GM12878 (cell line): ENCODE measurements at regions not wholly inside any gene's neighbourhood (a gene's known extent, or its start where the extent isn't known, plus 50 kb on each side); places are given as distances from the start of the nearest gene placed in this dataset.

Experiments used
- BCL11A ChIP-seq: IDR thresholded peaks from 2 replicates; pipeline ENCODE4 v1.6.1; 2011; ENCODE audit warnings: low read depth, low read length
- CBX5 ChIP-seq: sonication (generic); IDR thresholded peaks from 2 replicates; pipeline ENCODE4 v1.6.1; 2016; ENCODE audit warnings: low read depth, moderate library complexity, mild to moderate bottlenecking, inconsistent platforms
- NFYB ChIP-seq: IDR thresholded peaks from 2 replicates; pipeline ENCODE4 v1.6.1; 2011; ENCODE audit warnings: low read depth, mild to moderate bottlenecking, low read length, improper control_type of control experiment, moderate library complexity; ENCODE audit not compliant: insufficient read depth
- RUNX3 ChIP-seq: IDR thresholded peaks from 2 replicates; pipeline ENCODE4 v1.6.1; 2012; ENCODE audit warnings: low read length, inconsistent platforms
- SMAD5 ChIP-seq: IDR thresholded peaks from 2 replicates; pipeline ENCODE4 v1.6.1; 2016; ENCODE audit warnings: antibody characterized with exemption, low read depth
- SMARCA5 ChIP-seq: fragments of 450-650 bp; IDR thresholded peaks from 2 replicates; pipeline ENCODE4 v1.6.1; 2017; ENCODE audit warnings: mild to moderate bottlenecking
- SPI1 ChIP-seq: IDR thresholded peaks from 2 replicates; pipeline ENCODE4 v1.6.1; 2011; ENCODE audit warnings: low read depth, mild to moderate bottlenecking, low read length, moderate library complexity, borderline replicate concordance; ENCODE audit not compliant: insufficient read depth
- ZNF622 ChIP-seq: fragments of 450-650 bp; IDR thresholded peaks from 2 replicates; pipeline ENCODE4 v1.6.1; 2017; ENCODE audit warnings: mild to moderate bottlenecking, inconsistent platforms
- TF ChIP-seq, protein P1 (sequence below): IDR thresholded peaks from 2 replicates; pipeline ENCODE4 v1.6.1; 2012; ENCODE audit warnings: improper control_type of control experiment, low read depth, low read length; ENCODE audit not compliant: insufficient replicate concordance
- TF ChIP-seq, protein P2 (sequence below): fragments of 450-650 bp; formaldehyde crosslinking; IDR thresholded peaks from 2 replicates; pipeline ENCODE4 v1.4.0; 2022; ENCODE audit warnings: mild to moderate bottlenecking, moderate library complexity
- TF ChIP-seq, protein P3 (sequence below): fragments of 450-650 bp; IDR thresholded peaks from 2 replicates; pipeline ENCODE4 v1.6.1; 2018; ENCODE audit warnings: borderline replicate concordance, mild to moderate bottlenecking; ENCODE audit not compliant: partially characterized antibody
- TF ChIP-seq, protein P4 (sequence below): fragments of 450-650 bp; formaldehyde crosslinking; IDR thresholded peaks from 2 replicates; pipeline ENCODE4 v1.5.0; 2022; ENCODE audit warnings: mild to moderate bottlenecking, missing genetic modification characterization
- TF ChIP-seq, protein P5 (sequence below): fragments of 450-650 bp; IDR thresholded peaks from 2 replicates; pipeline ENCODE4 v1.6.1; 2017; ENCODE audit warnings: mild to moderate bottlenecking, low read depth, inconsistent platforms; ENCODE audit not compliant: poor library complexity, severe bottlenecking

DNA sequence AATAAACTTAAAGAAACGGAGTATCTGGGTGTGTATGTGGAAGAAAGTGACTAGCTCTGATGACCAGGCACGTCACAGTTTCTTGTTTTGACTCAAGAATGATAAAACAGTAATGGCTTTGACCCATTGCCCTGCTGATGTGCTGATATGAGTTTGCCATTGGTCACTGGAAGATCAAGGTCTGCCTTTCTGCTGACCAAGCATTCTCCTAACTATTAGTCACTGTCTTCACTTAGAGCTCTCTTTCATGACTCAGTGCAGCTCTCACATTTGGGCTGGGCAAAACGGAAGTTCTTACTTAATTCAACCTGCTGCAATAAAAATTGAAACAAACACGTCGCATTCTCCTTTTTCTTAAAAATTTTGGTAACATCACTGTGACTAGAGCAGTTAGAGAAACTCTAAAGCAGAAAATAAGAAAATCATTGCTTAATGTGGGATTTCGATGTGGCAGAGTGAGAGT, 366.7 kb downstream of the BTG1 start (continued):
- TF ChIP-seq, protein P1, sequence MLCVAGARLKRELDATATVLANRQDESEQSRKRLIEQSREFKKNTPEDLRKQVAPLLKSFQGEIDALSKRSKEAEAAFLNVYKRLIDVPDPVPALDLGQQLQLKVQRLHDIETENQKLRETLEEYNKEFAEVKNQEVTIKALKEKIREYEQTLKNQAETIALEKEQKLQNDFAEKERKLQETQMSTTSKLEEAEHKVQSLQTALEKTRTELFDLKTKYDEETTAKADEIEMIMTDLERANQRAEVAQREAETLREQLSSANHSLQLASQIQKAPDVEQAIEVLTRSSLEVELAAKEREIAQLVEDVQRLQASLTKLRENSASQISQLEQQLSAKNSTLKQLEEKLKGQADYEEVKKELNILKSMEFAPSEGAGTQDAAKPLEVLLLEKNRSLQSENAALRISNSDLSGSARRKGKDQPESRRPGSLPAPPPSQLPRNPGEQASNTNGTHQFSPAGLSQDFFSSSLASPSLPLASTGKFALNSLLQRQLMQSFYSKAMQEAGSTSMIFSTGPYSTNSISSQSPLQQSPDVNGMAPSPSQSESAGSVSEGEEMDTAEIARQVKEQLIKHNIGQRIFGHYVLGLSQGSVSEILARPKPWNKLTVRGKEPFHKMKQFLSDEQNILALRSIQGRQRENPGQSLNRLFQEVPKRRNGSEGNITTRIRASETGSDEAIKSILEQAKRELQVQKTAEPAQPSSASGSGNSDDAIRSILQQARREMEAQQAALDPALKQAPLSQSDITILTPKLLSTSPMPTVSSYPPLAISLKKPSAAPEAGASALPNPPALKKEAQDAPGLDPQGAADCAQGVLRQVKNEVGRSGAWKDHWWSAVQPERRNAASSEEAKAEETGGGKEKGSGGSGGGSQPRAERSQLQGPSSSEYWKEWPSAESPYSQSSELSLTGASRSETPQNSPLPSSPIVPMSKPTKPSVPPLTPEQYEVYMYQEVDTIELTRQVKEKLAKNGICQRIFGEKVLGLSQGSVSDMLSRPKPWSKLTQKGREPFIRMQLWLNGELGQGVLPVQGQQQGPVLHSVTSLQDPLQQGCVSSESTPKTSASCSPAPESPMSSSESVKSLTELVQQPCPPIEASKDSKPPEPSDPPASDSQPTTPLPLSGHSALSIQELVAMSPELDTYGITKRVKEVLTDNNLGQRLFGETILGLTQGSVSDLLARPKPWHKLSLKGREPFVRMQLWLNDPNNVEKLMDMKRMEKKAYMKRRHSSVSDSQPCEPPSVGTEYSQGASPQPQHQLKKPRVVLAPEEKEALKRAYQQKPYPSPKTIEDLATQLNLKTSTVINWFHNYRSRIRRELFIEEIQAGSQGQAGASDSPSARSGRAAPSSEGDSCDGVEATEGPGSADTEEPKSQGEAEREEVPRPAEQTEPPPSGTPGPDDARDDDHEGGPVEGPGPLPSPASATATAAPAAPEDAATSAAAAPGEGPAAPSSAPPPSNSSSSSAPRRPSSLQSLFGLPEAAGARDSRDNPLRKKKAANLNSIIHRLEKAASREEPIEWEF, result peak; percentile 40
- TF ChIP-seq, protein P2, sequence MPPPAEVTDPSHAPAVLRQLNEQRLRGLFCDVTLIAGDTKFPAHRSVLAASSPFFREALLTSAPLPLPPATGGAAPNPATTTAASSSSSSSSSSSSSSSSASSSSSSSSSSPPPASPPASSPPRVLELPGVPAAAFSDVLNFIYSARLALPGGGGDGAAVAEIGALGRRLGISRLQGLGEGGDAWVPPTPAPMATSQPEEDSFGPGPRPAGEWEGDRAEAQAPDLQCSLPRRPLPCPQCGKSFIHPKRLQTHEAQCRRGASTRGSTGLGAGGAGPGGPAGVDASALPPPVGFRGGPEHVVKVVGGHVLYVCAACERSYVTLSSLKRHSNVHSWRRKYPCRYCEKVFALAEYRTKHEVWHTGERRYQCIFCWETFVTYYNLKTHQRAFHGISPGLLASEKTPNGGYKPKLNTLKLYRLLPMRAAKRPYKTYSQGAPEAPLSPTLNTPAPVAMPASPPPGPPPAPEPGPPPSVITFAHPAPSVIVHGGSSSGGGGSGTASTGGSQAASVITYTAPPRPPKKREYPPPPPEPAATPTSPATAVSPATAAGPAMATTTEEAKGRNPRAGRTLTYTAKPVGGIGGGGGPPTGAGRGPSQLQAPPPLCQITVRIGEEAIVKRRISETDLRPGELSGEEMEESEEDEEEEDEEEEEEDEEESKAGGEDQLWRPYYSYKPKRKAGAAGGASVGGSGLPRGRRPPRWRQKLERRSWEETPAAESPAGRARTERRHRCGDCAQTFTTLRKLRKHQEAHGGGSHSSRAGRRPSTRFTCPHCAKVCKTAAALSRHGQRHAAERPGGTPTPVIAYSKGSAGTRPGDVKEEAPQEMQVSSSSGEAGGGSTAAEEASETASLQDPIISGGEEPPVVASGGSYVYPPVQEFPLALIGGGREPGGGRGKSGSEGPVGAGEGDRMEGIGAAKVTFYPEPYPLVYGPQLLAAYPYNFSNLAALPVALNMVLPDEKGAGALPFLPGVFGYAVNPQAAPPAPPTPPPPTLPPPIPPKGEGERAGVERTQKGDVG (CRISPR knock-in tag), result no peak
- TF ChIP-seq ZNF622 (no peak), RUNX3 (peak; percentile 56; the same call in 1 of the 2 replicates), CBX5 (no peak), SMARCA5 (0 out of 2 replicates have a peak, but pooled peaks have one; percentile 56), NFYB (no peak), SMAD5 (no peak), BCL11A (peak; percentile 89), SPI1 (no peak)
- TF ChIP-seq, protein P3, sequence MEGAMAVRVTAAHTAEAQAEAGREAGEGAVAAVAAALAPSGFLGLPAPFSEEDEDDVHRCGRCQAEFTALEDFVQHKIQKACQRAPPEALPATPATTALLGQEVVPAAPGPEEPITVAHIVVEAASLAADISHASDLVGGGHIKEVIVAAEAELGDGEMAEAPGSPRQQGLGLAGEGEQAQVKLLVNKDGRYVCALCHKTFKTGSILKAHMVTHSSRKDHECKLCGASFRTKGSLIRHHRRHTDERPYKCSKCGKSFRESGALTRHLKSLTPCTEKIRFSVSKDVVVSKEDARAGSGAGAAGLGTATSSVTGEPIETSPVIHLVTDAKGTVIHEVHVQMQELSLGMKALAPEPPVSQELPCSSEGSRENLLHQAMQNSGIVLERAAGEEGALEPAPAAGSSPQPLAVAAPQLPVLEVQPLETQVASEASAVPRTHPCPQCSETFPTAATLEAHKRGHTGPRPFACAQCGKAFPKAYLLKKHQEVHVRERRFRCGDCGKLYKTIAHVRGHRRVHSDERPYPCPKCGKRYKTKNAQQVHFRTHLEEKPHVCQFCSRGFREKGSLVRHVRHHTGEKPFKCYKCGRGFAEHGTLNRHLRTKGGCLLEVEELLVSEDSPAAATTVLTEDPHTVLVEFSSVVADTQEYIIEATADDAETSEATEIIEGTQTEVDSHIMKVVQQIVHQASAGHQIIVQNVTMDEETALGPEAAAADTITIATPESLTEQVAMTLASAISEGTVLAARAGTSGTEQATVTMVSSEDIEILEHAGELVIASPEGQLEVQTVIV, result no peak
- TF ChIP-seq, protein P4, sequence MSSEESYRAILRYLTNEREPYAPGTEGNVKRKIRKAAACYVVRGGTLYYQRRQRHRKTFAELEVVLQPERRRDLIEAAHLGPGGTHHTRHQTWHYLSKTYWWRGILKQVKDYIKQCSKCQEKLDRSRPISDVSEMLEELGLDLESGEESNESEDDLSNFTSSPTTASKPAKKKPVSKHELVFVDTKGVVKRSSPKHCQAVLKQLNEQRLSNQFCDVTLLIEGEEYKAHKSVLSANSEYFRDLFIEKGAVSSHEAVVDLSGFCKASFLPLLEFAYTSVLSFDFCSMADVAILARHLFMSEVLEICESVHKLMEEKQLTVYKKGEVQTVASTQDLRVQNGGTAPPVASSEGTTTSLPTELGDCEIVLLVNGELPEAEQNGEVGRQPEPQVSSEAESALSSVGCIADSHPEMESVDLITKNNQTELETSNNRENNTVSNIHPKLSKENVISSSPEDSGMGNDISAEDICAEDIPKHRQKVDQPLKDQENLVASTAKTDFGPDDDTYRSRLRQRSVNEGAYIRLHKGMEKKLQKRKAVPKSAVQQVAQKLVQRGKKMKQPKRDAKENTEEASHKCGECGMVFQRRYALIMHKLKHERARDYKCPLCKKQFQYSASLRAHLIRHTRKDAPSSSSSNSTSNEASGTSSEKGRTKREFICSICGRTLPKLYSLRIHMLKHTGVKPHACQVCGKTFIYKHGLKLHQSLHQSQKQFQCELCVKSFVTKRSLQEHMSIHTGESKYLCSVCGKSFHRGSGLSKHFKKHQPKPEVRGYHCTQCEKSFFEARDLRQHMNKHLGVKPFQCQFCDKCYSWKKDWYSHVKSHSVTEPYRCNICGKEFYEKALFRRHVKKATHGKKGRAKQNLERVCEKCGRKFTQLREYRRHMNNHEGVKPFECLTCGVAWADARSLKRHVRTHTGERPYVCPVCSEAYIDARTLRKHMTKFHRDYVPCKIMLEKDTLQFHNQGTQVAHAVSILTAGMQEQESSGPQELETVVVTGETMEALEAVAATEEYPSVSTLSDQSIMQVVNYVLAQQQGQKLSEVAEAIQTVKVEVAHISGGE, result no peak
- TF ChIP-seq, protein P5, sequence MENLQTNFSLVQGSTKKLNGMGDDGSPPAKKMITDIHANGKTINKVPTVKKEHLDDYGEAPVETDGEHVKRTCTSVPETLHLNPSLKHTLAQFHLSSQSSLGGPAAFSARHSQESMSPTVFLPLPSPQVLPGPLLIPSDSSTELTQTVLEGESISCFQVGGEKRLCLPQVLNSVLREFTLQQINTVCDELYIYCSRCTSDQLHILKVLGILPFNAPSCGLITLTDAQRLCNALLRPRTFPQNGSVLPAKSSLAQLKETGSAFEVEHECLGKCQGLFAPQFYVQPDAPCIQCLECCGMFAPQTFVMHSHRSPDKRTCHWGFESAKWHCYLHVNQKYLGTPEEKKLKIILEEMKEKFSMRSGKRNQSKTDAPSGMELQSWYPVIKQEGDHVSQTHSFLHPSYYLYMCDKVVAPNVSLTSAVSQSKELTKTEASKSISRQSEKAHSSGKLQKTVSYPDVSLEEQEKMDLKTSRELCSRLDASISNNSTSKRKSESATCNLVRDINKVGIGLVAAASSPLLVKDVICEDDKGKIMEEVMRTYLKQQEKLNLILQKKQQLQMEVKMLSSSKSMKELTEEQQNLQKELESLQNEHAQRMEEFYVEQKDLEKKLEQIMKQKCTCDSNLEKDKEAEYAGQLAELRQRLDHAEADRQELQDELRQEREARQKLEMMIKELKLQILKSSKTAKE, result peak; percentile 77
